H9 (cell line): ENCODE measurements at regions not wholly inside any gene's neighbourhood (a gene's known extent, or its start where the extent isn't known, plus 50 kb on each side); places are given as distances from the start of the nearest gene placed in this dataset.

Experiments used
- DNase-seq: peaks from one replicate; pipeline ENCODE4 v3.0.0-alpha.2; 2017
- H2AFZ ChIP-seq: one replicate; pipeline ENCODE4 v1.6.1; 2013; ENCODE audit warnings: mild to moderate bottlenecking, low read length, control low read depth, moderate library complexity
- H2AK5ac ChIP-seq: 2 replicates; pipeline ENCODE4 v1.6.1; 2013; ENCODE audit warnings: low read length, control low read depth, mixed read lengths; ENCODE audit not compliant: insufficient read length
- H2BK120ac ChIP-seq: one replicate; pipeline ENCODE4 v1.6.1; 2013; ENCODE audit warnings: low read depth, mild to moderate bottlenecking, low read length, control low read depth, inconsistent platforms; ENCODE audit not compliant: poor library complexity, severe bottlenecking
- H2BK12ac ChIP-seq: 2 replicates; pipeline ENCODE4 v1.6.1; 2013; ENCODE audit warnings: low read length, control low read depth, mixed read lengths, low read depth; ENCODE audit not compliant: insufficient read length
- H2BK15ac ChIP-seq: 2 replicates; pipeline ENCODE4 v1.6.1; 2013; ENCODE audit warnings: low read depth, low read length, control low read depth
- H2BK20ac ChIP-seq: one replicate; pipeline ENCODE4 v1.6.1; 2013; ENCODE audit warnings: low read depth, mild to moderate bottlenecking, low read length, control low read depth, inconsistent platforms; ENCODE audit not compliant: poor library complexity, severe bottlenecking
- H2BK5ac ChIP-seq: 2 replicates; pipeline ENCODE4 v1.6.1; 2013; ENCODE audit warnings: low read length, control low read depth, mixed read lengths; ENCODE audit not compliant: insufficient read length
- H3K14ac ChIP-seq: 2 replicates; pipeline ENCODE4 v1.6.1; 2013; ENCODE audit warnings: low read length, control low read depth; ENCODE audit not compliant: insufficient read depth
- H3K18ac ChIP-seq: 2 replicates; pipeline ENCODE4 v1.6.1; 2013; ENCODE audit warnings: low read depth, mild to moderate bottlenecking, mixed read lengths, low read length, control low read depth; ENCODE audit not compliant: insufficient read length
- H3K23ac ChIP-seq: 2 replicates; pipeline ENCODE4 v1.6.1; 2013; ENCODE audit warnings: low read length, control low read depth, mixed read lengths, low read depth; ENCODE audit not compliant: insufficient read length
- H3K23me2 ChIP-seq: 2 replicates; pipeline ENCODE4 v1.6.1; 2013; ENCODE audit warnings: low read depth, mild to moderate bottlenecking, mixed read lengths, low read length, control low read depth; ENCODE audit not compliant: insufficient read length, poor library complexity, severe bottlenecking
- H3K27ac ChIP-seq: 2 replicates; pipeline ENCODE4 v1.5.1; 2013; ENCODE audit warnings: low read length, control low read depth, mixed read lengths, low read depth; ENCODE audit not compliant: insufficient read length
- H3K27me3 ChIP-seq: 2 replicates; pipeline ENCODE4 v1.6.1; 2013; ENCODE audit warnings: low read length, control low read depth, inconsistent platforms; ENCODE audit not compliant: insufficient read depth
- H3K4ac ChIP-seq: 2 replicates; pipeline ENCODE4 v1.6.1; 2013; ENCODE audit warnings: low read depth, mild to moderate bottlenecking, control low read depth, inconsistent platforms, low read length, moderate library complexity
- H3K4me1 ChIP-seq: 2 replicates; pipeline ENCODE4 v1.6.1; 2013; ENCODE audit warnings: low read length, control low read depth, inconsistent platforms; ENCODE audit not compliant: insufficient read depth
- H3K4me2 ChIP-seq: 2 replicates; pipeline ENCODE4 v1.6.1; 2013; ENCODE audit warnings: low read length, control low read depth, mixed read lengths; ENCODE audit not compliant: insufficient read length, insufficient read depth
- H3K56ac ChIP-seq: 2 replicates; pipeline ENCODE4 v1.6.1; 2013; ENCODE audit warnings: low read depth, mild to moderate bottlenecking, mixed read lengths, low read length, control low read depth; ENCODE audit not compliant: insufficient read length
- H3K79me1 ChIP-seq: 2 replicates; pipeline ENCODE4 v1.6.1; 2013; ENCODE audit warnings: low read depth, mild to moderate bottlenecking, moderate library complexity, low read length, control low read depth, inconsistent platforms; ENCODE audit not compliant: insufficient read depth, poor library complexity, severe bottlenecking
- H3K79me2 ChIP-seq: 2 replicates; pipeline ENCODE4 v1.6.1; 2013; ENCODE audit warnings: low read length, control low read depth, inconsistent platforms; ENCODE audit not compliant: insufficient read depth
- H3K9ac ChIP-seq: 2 replicates; pipeline ENCODE4 v1.6.1; 2013; ENCODE audit warnings: low read length, control low read depth, mixed read lengths; ENCODE audit not compliant: insufficient read length; ENCODE audit errors: extremely low read depth
- H3K9me3 ChIP-seq: one replicate; pipeline ENCODE4 v1.6.1; 2013; ENCODE audit warnings: low read depth, low read length, inconsistent platforms; ENCODE audit not compliant: control insufficient read depth
- H3T11ph ChIP-seq: one replicate; pipeline ENCODE4 v1.6.1; 2013; ENCODE audit warnings: mild to moderate bottlenecking, low read length, control low read depth, inconsistent platforms
- H4K20me1 ChIP-seq: one replicate; pipeline ENCODE4 v1.6.1; 2013; ENCODE audit not compliant: control insufficient read depth, insufficient read length, insufficient read depth
- H4K5ac ChIP-seq: 2 replicates; pipeline ENCODE4 v1.6.1; 2013; ENCODE audit warnings: low read depth, mild to moderate bottlenecking, mixed read lengths, low read length, control low read depth; ENCODE audit not compliant: insufficient read length
- H4K8ac ChIP-seq: replicated peaks from 2 replicates; pipeline ENCODE4 v1.6.1; 2013; ENCODE audit warnings: low read length, control low read depth, mixed read lengths, low read depth; ENCODE audit not compliant: insufficient read length
- H4K91ac ChIP-seq: 2 replicates; pipeline ENCODE4 v1.6.1; 2013; ENCODE audit warnings: low read depth, mild to moderate bottlenecking, moderate library complexity, mixed read lengths, low read length, control low read depth; ENCODE audit not compliant: insufficient read length
- H3K27ac Mint-ChIP-seq, 3 experiments: 2 replicates in 2 of 3; 3 replicates in 1 of 3; pipeline ENCODE4 v1.8.0; 2020 to 2021; ENCODE audit warnings: mixed read lengths in 3 of 3, mild to moderate bottlenecking in 1 of 3, moderate library complexity in 1 of 3
- H3K27me3 Mint-ChIP-seq: 2 replicates; pipeline ENCODE4 v1.8.0; 2021; ENCODE audit warnings: low read depth, mild to moderate bottlenecking, moderate library complexity, mixed read lengths
- H3K36me3 Mint-ChIP-seq, 3 experiments: 2 replicates in 2 of 3; 3 replicates in 1 of 3; pipeline ENCODE4 v1.8.0; 2020 to 2021; ENCODE audit warnings: low read depth in 3 of 3, mixed read lengths in 3 of 3; ENCODE audit not compliant: insufficient read depth in 1 of 3
- H3K4me1 Mint-ChIP-seq, 2 experiments: 2 replicates each; pipeline ENCODE4 v1.8.0; 2020; ENCODE audit warnings: mixed read lengths in 2 of 2
- H3K4me3 Mint-ChIP-seq, 2 experiments: 2 replicates in 1 of 2; 3 replicates in 1 of 2; pipeline ENCODE4 v1.8.0; 2020 to 2021; ENCODE audit warnings: mild to moderate bottlenecking in 2 of 2, mixed read lengths in 2 of 2, moderate library complexity in 1 of 2
- H3K9me3 Mint-ChIP-seq, 2 experiments: 2 replicates in 1 of 2; 3 replicates in 1 of 2; pipeline ENCODE4 v1.8.0; 2020; ENCODE audit warnings: mild to moderate bottlenecking in 2 of 2, mixed read lengths in 2 of 2, moderate library complexity in 1 of 2
- CTCF ChIP-seq: fragments of 200-600 bp; sonication (generic); conservative IDR thresholded peaks from 3 replicates; pipeline ENCODE4 v1.8.0; 2021; ENCODE audit warnings: antibody characterized with exemption, mild to moderate bottlenecking
- WGBS: extraction: QIAGEN DNeasy Blood & Tissue Kit; methylation state at CpG from one replicate; pipeline ENCODE4 v1.1.7; 2013; ENCODE audit warnings: missing lambda C conversion rate, low lambda C conversion rate, mixed read lengths; ENCODE audit not compliant: insufficient read length; ENCODE audit errors: extremely low coverage; 5-methylcytosine and 5-hydroxymethylcytosine counted together

- no peaks in the 10 kb centered on the region for H3K4me1 ChIP-seq
- Mint-ChIP-seq H3K36me3 (no peaks in the 10 kb centered on the region), H3K9me3 (no peaks in the 10 kb centered on the region), H3K27ac (no peak overlapping the region), H3K4me3 (no peak overlapping the region), H3K27me3 (no peaks in the 10 kb centered on the region; the same call in none of the 2 replicates), H3K4me1 (no peaks in the 10 kb centered on the region)
- H2BK5ac ChIP-seq = no peak overlapping the region
- H2AK5ac ChIP-seq = no peak overlapping the region
- H4K91ac ChIP-seq = no peak overlapping the region
- H3K23ac ChIP-seq = no peak overlapping the region
- TF ChIP-seq CTCF = no peak
- no peaks in the 10 kb centered on the region for H4K20me1 ChIP-seq
- no peak overlapping the region for H4K5ac ChIP-seq
- WGBS = no CpG with 5 or more reads among the region's 2 CpGs
- H2AFZ ChIP-seq = no peak overlapping the region
- no peak overlapping the region for H2BK20ac ChIP-seq
- H3K27ac ChIP-seq = no peak overlapping the region
- no peak overlapping the region for H2BK15ac ChIP-seq
- H3K79me1 ChIP-seq = no peaks in the 10 kb centered on the region
- no peaks in the 10 kb centered on the region for H3K27me3 ChIP-seq
- H3T11ph ChIP-seq = no peak overlapping the region
- no peak overlapping the region for H4K8ac ChIP-seq
- no peak overlapping the region for H3K18ac ChIP-seq
- no peak overlapping the region for H3K4ac ChIP-seq
- no peaks in the 10 kb centered on the region for H3K23me2 ChIP-seq
- no peak overlapping the region for H2BK12ac ChIP-seq
- H2BK120ac ChIP-seq = no peak overlapping the region
- no peak overlapping the region for H3K4me2 ChIP-seq
- DNase-seq = no peak
- no peaks in the 10 kb centered on the region for H3K9me3 ChIP-seq
- no peaks in the 10 kb centered on the region for H3K79me2 ChIP-seq
- no peak overlapping the region for H3K56ac ChIP-seq
- H3K9ac ChIP-seq = no peak overlapping the region
- H3K14ac ChIP-seq = no peak overlapping the region
Measured at GRCh38 chr10:113240736-113241135, 290.7 kb downstream of the TCF7L2 start.
